NCI-H1694 treated with DMSO at 0.1 percent for 48 hours (cell line): ENCODE measurements at regions not wholly inside any gene's neighbourhood (a gene's known extent, or its start where the extent isn't known, plus 50 kb on each side); places are given as distances from the start of the nearest gene placed in this dataset.
"Not testable (repeated sequence)": the region's sequence is repeated elsewhere in the genome, so short reads cannot be mapped to it uniquely, and the experiment has no call there.

ENCODE experiments used
- DNase-seq: peaks from one replicate; lab custom pipeline; 2025; lab: John Stamatoyannopoulos, UW

GRCh38 chr2:4916094-4916493 lies 776.1 kb upstream of the SOX11 start:
- no peak for DNase-seq

- DNase-seq, result peak; percentile 92
Measured at GRCh38 chr2:4930704-4931103, 761.5 kb upstream of the SOX11 start.

GRCh38 chr2:4931721-4932365 lies 760.3 kb upstream of the SOX11 start:
- no peak for DNase-seq

- DNase-seq, result not testable (repeated sequence)
Measured at GRCh38 chr2:4935291-4935690, 756.9 kb upstream of the SOX11 start.

- DNase-seq, result no peak
Measured at GRCh38 chr2:4937550-4937949, 754.6 kb upstream of the SOX11 start.

- peak; percentile 37 for DNase-seq
Measured at GRCh38 chr2:4938206-4938605, 754.0 kb upstream of the SOX11 start.

- DNase-seq, result no peak
Measured at GRCh38 chr2:4942441-4942840, 749.7 kb upstream of the SOX11 start.

- DNase-seq, result no peak
Measured at GRCh38 chr2:4947911-4948310, 744.3 kb upstream of the SOX11 start.

GRCh38 chr2:4951368-4951767 lies 740.8 kb upstream of the SOX11 start:
- no peak for DNase-seq

GRCh38 chr2:4959219-4959618 lies 733.0 kb upstream of the SOX11 start:
- no peak for DNase-seq

- no peak for DNase-seq
Measured at GRCh38 chr2:4962419-4962818, 729.8 kb upstream of the SOX11 start.

GRCh38 chr2:4963106-4963505 lies 729.1 kb upstream of the SOX11 start:
- DNase-seq, result no peak

GRCh38 chr2:4964001-4964540 lies 728.1 kb upstream of the SOX11 start:
- DNase-seq, result no peak

GRCh38 chr2:4964579-4964978 lies 727.6 kb upstream of the SOX11 start:
- peak; percentile 40 for DNase-seq

GRCh38 chr2:4965556-4966320 lies 726.4 kb upstream of the SOX11 start:
- no peak for DNase-seq

GRCh38 chr2:4967206-4967605 lies 725.0 kb upstream of the SOX11 start:
- no peak for DNase-seq

GRCh38 chr2:4972472-4972871 lies 719.7 kb upstream of the SOX11 start:
- no peak for DNase-seq

GRCh38 chr2:4973354-4973753 lies 718.8 kb upstream of the SOX11 start:
- DNase-seq, result no peak

GRCh38 chr2:4973973-4974372 lies 718.2 kb upstream of the SOX11 start:
- DNase-seq, result no peak

- no peak for DNase-seq
Measured at GRCh38 chr2:4976407-4976806, 715.8 kb upstream of the SOX11 start.

GRCh38 chr2:4979111-4979510 lies 713.1 kb upstream of the SOX11 start:
- DNase-seq, result no peak

GRCh38 chr2:4980995-4981394 lies 711.2 kb upstream of the SOX11 start:
- DNase-seq, result no peak

GRCh38 chr2:4981802-4982409 lies 710.3 kb upstream of the SOX11 start:
- no peak for DNase-seq
